ENCODE measurements at regions not wholly inside any gene's neighbourhood (a gene's known extent, or its start where the extent isn't known, plus 50 kb on each side); places are given as distances from the start of the nearest gene placed in this dataset.

DNA sequence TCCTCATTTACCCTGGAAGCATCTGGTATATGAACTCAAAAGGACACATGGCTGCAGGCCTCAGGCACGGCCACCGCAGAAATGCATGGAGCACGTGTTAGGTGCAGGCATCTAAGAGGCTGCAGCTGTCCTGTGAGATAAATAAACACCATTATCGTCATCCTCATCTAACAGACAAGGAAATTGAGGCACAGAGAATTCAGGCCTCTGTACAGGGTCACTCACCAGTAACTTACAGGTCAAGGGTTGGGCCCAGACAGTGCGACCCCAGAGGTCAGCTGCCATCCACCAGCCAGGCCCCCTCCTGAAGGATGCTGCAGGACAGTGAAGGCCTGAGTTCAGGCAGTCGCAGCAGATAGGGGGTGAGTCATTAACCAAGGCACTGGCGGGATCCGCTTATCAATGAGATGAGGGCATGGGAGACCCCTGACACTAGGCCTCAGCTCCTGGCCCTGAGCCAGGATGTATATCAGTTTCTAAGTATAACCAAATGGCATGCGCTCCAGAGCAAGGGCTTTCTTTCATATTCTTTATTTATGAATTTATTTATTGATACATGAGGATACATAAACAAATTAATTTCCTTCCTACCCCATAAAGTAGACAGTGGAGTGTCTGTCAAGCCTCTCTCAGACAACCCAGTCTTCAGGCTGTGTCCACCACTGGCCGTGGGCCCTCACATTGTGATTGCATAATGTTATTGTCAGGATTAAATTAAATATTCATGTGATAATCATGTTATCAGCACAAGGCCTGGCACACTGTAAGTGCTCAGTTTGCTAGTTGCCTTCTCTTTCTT lies 316.9 kb downstream of the QKI start (continued):
- no peak for TF ChIP-seq ZNF696 (CRISPR knock-in tag; conservative IDR thresholded peaks at IDR 0.05)
- TF ChIP-seq MAZ (CRISPR knock-in tag; conservative IDR thresholded peaks at IDR 0.05 in 1 of 2, IDR thresholded peaks at IDR 0.05 in 1 of 2) = peak in 1 of 2 experiments; percentile 63; a peak in 2 of 4 replicates
- TF ChIP-seq, protein P1, sequence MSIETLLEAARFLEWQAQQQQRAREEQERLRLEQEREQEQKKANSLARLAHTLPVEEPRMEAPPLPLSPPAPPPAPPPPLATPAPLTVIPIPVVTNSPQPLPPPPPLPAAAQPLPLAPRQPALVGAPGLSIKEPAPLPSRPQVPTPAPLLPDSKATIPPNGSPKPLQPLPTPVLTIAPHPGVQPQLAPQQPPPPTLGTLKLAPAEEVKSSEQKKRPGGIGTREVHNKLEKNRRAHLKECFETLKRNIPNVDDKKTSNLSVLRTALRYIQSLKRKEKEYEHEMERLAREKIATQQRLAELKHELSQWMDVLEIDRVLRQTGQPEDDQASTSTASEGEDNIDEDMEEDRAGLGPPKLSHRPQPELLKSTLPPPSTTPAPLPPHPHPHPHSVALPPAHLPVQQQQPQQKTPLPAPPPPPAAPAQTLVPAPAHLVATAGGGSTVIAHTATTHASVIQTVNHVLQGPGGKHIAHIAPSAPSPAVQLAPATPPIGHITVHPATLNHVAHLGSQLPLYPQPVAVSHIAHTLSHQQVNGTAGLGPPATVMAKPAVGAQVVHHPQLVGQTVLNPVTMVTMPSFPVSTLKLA (conservative IDR thresholded peaks at IDR 0.05) = peak in 1 of 2 experiments; percentile 63; a peak in 1 of 4 replicates
- TF ChIP-seq MTA1 (IDR thresholded peaks at IDR 0.05; ENCODE audit: borderline replicate concordance) = no peak
- peak; percentile 80 for TF ChIP-seq ARID1B (IDR thresholded peaks at IDR 0.05)
- 0 out of 2 replicates have a peak, but pooled peaks have one; percentile 27 for TF ChIP-seq CREM (IDR thresholded peaks at IDR 0.05; ENCODE audit: low read depth)
- TF ChIP-seq TEAD4 (IDR thresholded peaks at IDR 0.05; ENCODE audit: low read length) = peak; percentile 53; the same call in 1 of the 2 replicates
- TF ChIP-seq TEAD4 (CRISPR knock-in tag; IDR thresholded peaks at IDR 0.05; ENCODE audit: borderline replicate concordance) = no peak
- no peak for TF ChIP-seq TGIF2 (CRISPR knock-in tag; IDR thresholded peaks at IDR 0.05)
- TF ChIP-seq, protein P2, sequence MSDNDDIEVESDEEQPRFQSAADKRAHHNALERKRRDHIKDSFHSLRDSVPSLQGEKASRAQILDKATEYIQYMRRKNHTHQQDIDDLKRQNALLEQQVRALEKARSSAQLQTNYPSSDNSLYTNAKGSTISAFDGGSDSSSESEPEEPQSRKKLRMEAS (CRISPR knock-in tag; IDR thresholded peaks at IDR 0.05) = peak; percentile 90
- no peak; a peak in 1 of 4 replicates for TF ChIP-seq HDAC1 (IDR thresholded peaks at IDR 0.05)
- TF ChIP-seq CBFA2T3 (IDR thresholded peaks at IDR 0.05) = peak; percentile 81
- TF ChIP-seq ZBTB7A (IDR thresholded peaks at IDR 0.05; ENCODE audit: borderline replicate concordance, control insufficient read depth, low read depth, low read length) = peak; percentile 78; the same call in 1 of the 2 replicates
- TF ChIP-seq ZBTB17 (CRISPR knock-in tag; IDR thresholded peaks at IDR 0.05) = 0 out of 2 replicates have a peak, but pooled peaks have one; percentile 21
- peak; percentile 41; a peak in 2 of 4 replicates for TF ChIP-seq KDM1A (IDR thresholded peaks at IDR 0.05)
- TF ChIP-seq ZNF436 (CRISPR knock-in tag; IDR thresholded peaks at IDR 0.05) = no peak
- TF ChIP-seq, protein P3, sequence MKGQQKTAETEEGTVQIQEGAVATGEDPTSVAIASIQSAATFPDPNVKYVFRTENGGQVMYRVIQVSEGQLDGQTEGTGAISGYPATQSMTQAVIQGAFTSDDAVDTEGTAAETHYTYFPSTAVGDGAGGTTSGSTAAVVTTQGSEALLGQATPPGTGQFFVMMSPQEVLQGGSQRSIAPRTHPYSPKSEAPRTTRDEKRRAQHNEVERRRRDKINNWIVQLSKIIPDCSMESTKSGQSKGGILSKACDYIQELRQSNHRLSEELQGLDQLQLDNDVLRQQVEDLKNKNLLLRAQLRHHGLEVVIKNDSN (CRISPR knock-in tag; IDR thresholded peaks at IDR 0.05) = peak; percentile 72
- no peak for TF ChIP-seq TAF9B (IDR thresholded peaks at IDR 0.05; ENCODE audit: partially characterized antibody)
- no peak for TF ChIP-seq HNRNPH1 (optimal IDR thresholded peaks at IDR 0.05; ENCODE audit: low read depth, low read length)
- peak; percentile 26; the same call in 1 of the 2 replicates for TF ChIP-seq CXXC5 (CRISPR knock-in tag; IDR thresholded peaks at IDR 0.05)
- no peak for TF ChIP-seq ZNF347 (CRISPR knock-in tag; IDR thresholded peaks at IDR 0.05; ENCODE audit: low read depth)
- TF ChIP-seq ZNF143 (CRISPR knock-in tag; IDR thresholded peaks at IDR 0.05) = no peak
- TF ChIP-seq SMARCE1 (IDR thresholded peaks at IDR 0.05) = peak; percentile 77
- TF ChIP-seq, protein P4, sequence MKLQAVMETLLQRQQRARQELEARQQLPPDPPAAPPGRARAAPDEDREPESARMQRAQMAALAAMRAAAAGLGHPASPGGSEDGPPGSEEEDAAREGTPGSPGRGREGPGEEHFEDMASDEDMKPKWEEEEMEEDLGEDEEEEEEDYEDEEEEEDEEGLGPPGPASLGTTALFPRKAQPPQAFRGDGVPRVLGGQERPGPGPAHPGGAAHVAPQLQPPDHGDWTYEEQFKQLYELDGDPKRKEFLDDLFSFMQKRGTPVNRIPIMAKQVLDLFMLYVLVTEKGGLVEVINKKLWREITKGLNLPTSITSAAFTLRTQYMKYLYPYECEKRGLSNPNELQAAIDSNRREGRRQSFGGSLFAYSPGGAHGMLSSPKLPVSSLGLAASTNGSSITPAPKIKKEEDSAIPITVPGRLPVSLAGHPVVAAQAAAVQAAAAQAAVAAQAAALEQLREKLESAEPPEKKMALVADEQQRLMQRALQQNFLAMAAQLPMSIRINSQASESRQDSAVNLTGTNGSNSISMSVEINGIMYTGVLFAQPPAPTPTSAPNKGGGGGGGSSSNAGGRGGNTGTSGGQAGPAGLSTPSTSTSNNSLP (IDR thresholded peaks at IDR 0.05; ENCODE audit: borderline replicate concordance, low read depth, low read length) = peak; percentile 38; the same call in 1 of the 2 replicates
- TF ChIP-seq FIP1L1 (IDR thresholded peaks at IDR 0.05; ENCODE audit: low read depth, low read length, poor library complexity, severe bottlenecking) = no peak

Data from K562 (cell line).